ENCODE measurements at regions not wholly inside any gene's neighbourhood (a gene's known extent, or its start where the extent isn't known, plus 50 kb on each side); places are given as distances from the start of the nearest gene placed in this dataset.
A peak's percentile ranks its signal among the peaks of the same experiment; 100 is the strongest.

GRCh38 chr12:115004470-115005146, 320.6 kb upstream of the TBX3 start:
- no peak overlapping the region for H2BK12ac ChIP-seq (ENCODE audit: low read length)
- no peaks in the 10 kb centered on the region for H3K79me2 ChIP-seq (ENCODE audit: control insufficient read depth, insufficient read depth, low read length, poor library complexity)
- no peak overlapping the region for H2BK120ac ChIP-seq (ENCODE audit: insufficient read depth, low read length, poor library complexity)
- H4K12ac ChIP-seq (ENCODE audit: low read depth, low read length): no peak overlapping the region
- peaks cover 0 to 3% of the 10 kb centered on the region in 2 experiments for H3K4me1 ChIP-seq (ENCODE audit: control insufficient read depth in 1 of 2, insufficient read depth in 2 of 2, low read length in 2 of 2)
- H3K79me1 ChIP-seq (ENCODE audit: low read length): peaks cover 7% of the 10 kb centered on the region
- no peak overlapping the region for H2BK5ac ChIP-seq (ENCODE audit: low read depth, low read length, poor library complexity)
- no peak overlapping the region for H3K18ac ChIP-seq (ENCODE audit: low read length)
- no peak overlapping the region for H3K4me2 ChIP-seq (ENCODE audit: low read length)
- DNase-seq: no peak
- no peak overlapping the region for H3K4ac ChIP-seq (ENCODE audit: low read depth, low read length)
- H3K36me3 ChIP-seq (ENCODE audit: control insufficient read depth in 1 of 2, insufficient read depth in 2 of 2, low read length in 2 of 2): no peaks in the 10 kb centered on the region
- no peak overlapping the region for H3K23ac ChIP-seq (ENCODE audit: low read length)
- H4K8ac ChIP-seq (ENCODE audit: low read depth, low read length): no peak overlapping the region
- H3K14ac ChIP-seq (ENCODE audit: low read length): no peak overlapping the region
- H4K91ac ChIP-seq (ENCODE audit: low read depth, low read length): no peak overlapping the region
- no peak overlapping the region for H2AFZ ChIP-seq (ENCODE audit: insufficient read depth, low read length, poor library complexity)
- no peak overlapping the region for H3K9ac ChIP-seq (ENCODE audit: low read length)
- H2AK5ac ChIP-seq (ENCODE audit: low read length): no peak overlapping the region
- no peak overlapping the region for H3K27ac ChIP-seq (ENCODE audit: low read depth, low read length)
- H3K4me3 ChIP-seq (ENCODE audit: low read depth, low read length): no peak overlapping the region
- no CpG with 5 or more reads among the region's 6 CpGs for WGBS (ENCODE audit: extremely low coverage, insufficient coverage, insufficient read length)
- no peaks in the 10 kb centered on the region for H3K27me3 ChIP-seq (ENCODE audit: insufficient read depth, low read length)
- no peaks in the 10 kb centered on the region for H3K9me3 ChIP-seq (ENCODE audit: insufficient read depth, low read depth, low read length)

GRCh38 chr12:115002434-115002833, 318.5 kb upstream of the TBX3 start:
- Histone ChIP-seq H3K14ac (ENCODE audit: low read length) (peak overlapping the region; percentile 42), H3K4me2 (ENCODE audit: low read length) (no peak overlapping the region), H3K4me3 (ENCODE audit: low read depth, low read length) (no peak overlapping the region), H3K9me3 (ENCODE audit: insufficient read depth, low read depth, low read length) (no peaks in the 10 kb centered on the region), H3K27ac (ENCODE audit: low read depth, low read length) (no peak overlapping the region), H4K12ac (ENCODE audit: low read depth, low read length) (no peak overlapping the region), H2BK12ac (ENCODE audit: low read length) (peak overlapping the region; percentile 25), H3K18ac (ENCODE audit: low read length) (no peak overlapping the region), H3K9ac (ENCODE audit: low read length) (no peak overlapping the region), H2BK5ac (ENCODE audit: low read depth, low read length, poor library complexity) (peak overlapping the region; percentile 3), H3K36me3 (ENCODE audit: control insufficient read depth in 1 of 2, insufficient read depth in 2 of 2, low read length in 2 of 2) (no peaks in the 10 kb centered on the region), H4K8ac (ENCODE audit: low read depth, low read length) (no peak overlapping the region), H2BK120ac (ENCODE audit: insufficient read depth, low read length, poor library complexity) (no peak overlapping the region), H2AK5ac (ENCODE audit: low read length) (peak overlapping the region; percentile 52), H3K4me1 (ENCODE audit: control insufficient read depth in 1 of 2, insufficient read depth in 2 of 2, low read length in 2 of 2) (peaks cover 0 to 6% of the 10 kb centered on the region in 2 experiments), H2AFZ (ENCODE audit: insufficient read depth, low read length, poor library complexity) (no peak overlapping the region), H3K79me2 (ENCODE audit: control insufficient read depth, insufficient read depth, low read length, poor library complexity) (no peaks in the 10 kb centered on the region), H3K23ac (ENCODE audit: low read length) (no peak overlapping the region), H3K4ac (ENCODE audit: low read depth, low read length) (no peak overlapping the region), H3K27me3 (ENCODE audit: insufficient read depth, low read length) (no peaks in the 10 kb centered on the region), H3K79me1 (ENCODE audit: low read length) (peaks cover 14% of the 10 kb centered on the region), H4K91ac (ENCODE audit: low read depth, low read length) (peak overlapping the region; percentile 55)
- no peak for DNase-seq
- no CpG with 5 or more reads among the region's 11 CpGs for WGBS (ENCODE audit: extremely low coverage, insufficient coverage, insufficient read length)

- no peaks in the 10 kb centered on the region for H3K79me2 ChIP-seq (ENCODE audit: control insufficient read depth, insufficient read depth, low read length, poor library complexity)
- H2BK12ac ChIP-seq (ENCODE audit: low read length): peak overlapping the region; percentile 37
- H3K27me3 ChIP-seq (ENCODE audit: insufficient read depth, low read length): no peaks in the 10 kb centered on the region
- peak overlapping the region; percentile 26 for H2BK120ac ChIP-seq (ENCODE audit: insufficient read depth, low read length, poor library complexity)
- H2AK5ac ChIP-seq (ENCODE audit: low read length): peak overlapping the region; percentile 11
- no peak overlapping the region for H3K4me2 ChIP-seq (ENCODE audit: low read length)
- no peaks in the 10 kb centered on the region for H3K9me3 ChIP-seq (ENCODE audit: insufficient read depth, low read depth, low read length)
- H4K12ac ChIP-seq (ENCODE audit: low read depth, low read length): no peak overlapping the region
- H2AFZ ChIP-seq (ENCODE audit: insufficient read depth, low read length, poor library complexity): no peak overlapping the region
- peak overlapping the region; percentile 42 for H3K14ac ChIP-seq (ENCODE audit: low read length)
- H2BK5ac ChIP-seq (ENCODE audit: low read depth, low read length, poor library complexity): no peak overlapping the region
- no peak for DNase-seq
- no peak overlapping the region for H3K27ac ChIP-seq (ENCODE audit: low read depth, low read length)
- peak overlapping the region; percentile 20 for H4K91ac ChIP-seq (ENCODE audit: low read depth, low read length)
- H3K36me3 ChIP-seq (ENCODE audit: control insufficient read depth in 1 of 2, insufficient read depth in 2 of 2, low read length in 2 of 2): no peaks in the 10 kb centered on the region
- peaks cover 0 to 6% of the 10 kb centered on the region in 2 experiments for H3K4me1 ChIP-seq (ENCODE audit: control insufficient read depth in 1 of 2, insufficient read depth in 2 of 2, low read length in 2 of 2)
- H3K23ac ChIP-seq (ENCODE audit: low read length): no peak overlapping the region
- H3K9ac ChIP-seq (ENCODE audit: low read length): no peak overlapping the region
- no peak overlapping the region for H3K4me3 ChIP-seq (ENCODE audit: low read depth, low read length)
- no peak overlapping the region for H3K4ac ChIP-seq (ENCODE audit: low read depth, low read length)
- no CpG with 5 or more reads among the region's 9 CpGs for WGBS (ENCODE audit: extremely low coverage, insufficient coverage, insufficient read length)
- H3K79me1 ChIP-seq (ENCODE audit: low read length): peaks cover 14% of the 10 kb centered on the region
- H3K18ac ChIP-seq (ENCODE audit: low read length): peak overlapping the region; percentile 7
- H4K8ac ChIP-seq (ENCODE audit: low read depth, low read length): no peak overlapping the region
Observed at GRCh38 chr12:115001571-115002180, 317.7 kb upstream of the TBX3 start.

- Histone ChIP-seq H3K4me1 (ENCODE audit: control insufficient read depth in 1 of 2, insufficient read depth in 2 of 2, low read length in 2 of 2) (peaks cover 0 to 6% of the 10 kb centered on the region in 2 experiments), H3K27ac (ENCODE audit: low read depth, low read length) (peak overlapping the region; percentile 9), H2BK5ac (ENCODE audit: low read depth, low read length, poor library complexity) (no peak overlapping the region), H3K9ac (ENCODE audit: low read length) (no peak overlapping the region), H3K27me3 (ENCODE audit: insufficient read depth, low read length) (no peaks in the 10 kb centered on the region), H3K36me3 (ENCODE audit: control insufficient read depth in 1 of 2, insufficient read depth in 2 of 2, low read length in 2 of 2) (no peaks in the 10 kb centered on the region), H4K8ac (ENCODE audit: low read depth, low read length) (no peak overlapping the region), H2BK12ac (ENCODE audit: low read length) (no peak overlapping the region), H3K9me3 (ENCODE audit: insufficient read depth, low read depth, low read length) (peaks cover 3% of the 10 kb centered on the region), H4K91ac (ENCODE audit: low read depth, low read length) (no peak overlapping the region), H3K14ac (ENCODE audit: low read length) (no peak overlapping the region), H3K4me3 (ENCODE audit: low read depth, low read length) (no peak overlapping the region), H3K4ac (ENCODE audit: low read depth, low read length) (no peak overlapping the region), H3K18ac (ENCODE audit: low read length) (no peak overlapping the region), H2BK120ac (ENCODE audit: insufficient read depth, low read length, poor library complexity) (no peak overlapping the region), H3K23ac (ENCODE audit: low read length) (no peak overlapping the region), H2AK5ac (ENCODE audit: low read length) (no peak overlapping the region), H4K12ac (ENCODE audit: low read depth, low read length) (no peak overlapping the region), H3K4me2 (ENCODE audit: low read length) (no peak overlapping the region), H3K79me2 (ENCODE audit: control insufficient read depth, insufficient read depth, low read length, poor library complexity) (no peaks in the 10 kb centered on the region), H2AFZ (ENCODE audit: insufficient read depth, low read length, poor library complexity) (no peak overlapping the region), H3K79me1 (ENCODE audit: low read length) (peaks cover 14% of the 10 kb centered on the region)
- DNase-seq: peak; percentile 75 to 96
- no CpG with 5 or more reads among the region's 4 CpGs for WGBS (ENCODE audit: extremely low coverage, insufficient coverage, insufficient read length)
Observed at GRCh38 chr12:115000038-115000437, 316.1 kb upstream of the TBX3 start.

Measured in trophoblast cell (in vitro differentiated cells and primary cell).